KMS-11 (cell line): ENCODE measurements at regions not wholly inside any gene's neighbourhood (a gene's known extent, or its start where the extent isn't known, plus 50 kb on each side); places are given as distances from the start of the nearest gene placed in this dataset.

Experiments used
- H2AFZ ChIP-seq: fragments of 200-600 bp; sonication (generic); 2 replicates; pipeline ENCODE4 v1.6.1; 2016; ENCODE audit warnings: antibody characterized with exemption, mixed run types, low read depth
- H3K27ac ChIP-seq: fragments of 200-600 bp; sonication (generic); 2 replicates; pipeline ENCODE4 v1.6.1; 2016; ENCODE audit warnings: mild to moderate bottlenecking, mixed run types
- H3K27me3 ChIP-seq: fragments of 200-600 bp; sonication (generic); 2 replicates; pipeline ENCODE4 v1.6.1; 2017; ENCODE audit warnings: mild to moderate bottlenecking, low read depth, mixed run types, moderate library complexity; ENCODE audit not compliant: insufficient read depth
- H3K36me3 ChIP-seq: fragments of 200-600 bp; sonication (generic); 2 replicates; pipeline ENCODE4 v1.6.1; 2017; ENCODE audit warnings: mild to moderate bottlenecking, mixed run types; ENCODE audit not compliant: insufficient read depth
- H3K4me1 ChIP-seq: fragments of 200-600 bp; sonication (generic); 2 replicates; pipeline ENCODE4 v1.6.1; 2016; ENCODE audit warnings: mild to moderate bottlenecking, low read depth, mixed run types; ENCODE audit not compliant: poor library complexity, severe bottlenecking
- H3K4me2 ChIP-seq: fragments of 200-600 bp; sonication (generic); 2 replicates; pipeline ENCODE4 v1.7.0; 2016; ENCODE audit warnings: mild to moderate bottlenecking, mixed run types
- H3K4me3 ChIP-seq: fragments of 200-600 bp; sonication (generic); IDR thresholded peaks from 2 replicates; pipeline ENCODE4 v1.6.1; 2017; ENCODE audit warnings: low read depth, low read length, mixed read lengths; ENCODE audit not compliant: insufficient read depth
- H3K79me2 ChIP-seq: fragments of 200-600 bp; sonication (generic); 2 replicates; pipeline ENCODE4 v1.6.1; 2016; ENCODE audit warnings: low read depth, mixed run types; ENCODE audit not compliant: insufficient read depth
- H3K9ac ChIP-seq: fragments of 200-600 bp; sonication (generic); 2 replicates; pipeline ENCODE4 v1.6.1; 2016; ENCODE audit warnings: mild to moderate bottlenecking, mixed run types
- H4K20me1 ChIP-seq: fragments of 200-600 bp; sonication (generic); 2 replicates; pipeline ENCODE4 v1.6.1; 2016; ENCODE audit warnings: mild to moderate bottlenecking, mixed run types; ENCODE audit not compliant: insufficient read depth
- CTCF ChIP-seq: fragments of 200-600 bp; sonication (generic); conservative IDR thresholded peaks from 2 replicates; pipeline ENCODE4 v1.6.1; 2017; ENCODE audit warnings: low read depth, mild to moderate bottlenecking, antibody characterized with exemption, low read length, moderate library complexity, mixed read lengths

- no peak overlapping the region for H3K4me3 ChIP-seq
- no peaks in the 10 kb centered on the region for H3K36me3 ChIP-seq
- H3K27ac ChIP-seq, result no peak overlapping the region
- H3K9ac ChIP-seq, result no peak overlapping the region
- no peaks in the 10 kb centered on the region for H3K27me3 ChIP-seq
- H3K4me2 ChIP-seq, result no peak overlapping the region
- H4K20me1 ChIP-seq, result no peaks in the 10 kb centered on the region
- H3K79me2 ChIP-seq, result no peaks in the 10 kb centered on the region
- H2AFZ ChIP-seq, result no peak overlapping the region
- peaks cover 10% of the 10 kb centered on the region for H3K4me1 ChIP-seq
- TF ChIP-seq CTCF, result no peak
Measured at GRCh38 chr2:198587240-198587639, 782.8 kb downstream of the PLCL1 start.

- H2AFZ ChIP-seq, result no peak overlapping the region
- no peak overlapping the region for H3K27ac ChIP-seq
Measured at GRCh38 chr2:198571393-198571792, 767.0 kb downstream of the PLCL1 start.

GRCh38 chr2:198558176-198558575 lies 753.8 kb downstream of the PLCL1 start:
- Histone ChIP-seq H3K4me3 (no peak overlapping the region), H3K27me3 (no peaks in the 10 kb centered on the region), H3K9ac (no peak overlapping the region), H3K79me2 (no peaks in the 10 kb centered on the region), H3K27ac (no peak overlapping the region), H3K4me2 (no peak overlapping the region), H3K4me1 (no peaks in the 10 kb centered on the region), H4K20me1 (no peaks in the 10 kb centered on the region), H2AFZ (no peak overlapping the region), H3K36me3 (no peaks in the 10 kb centered on the region)
- TF ChIP-seq CTCF, result no peak

More at GRCh38 chr2:198571393-198571792, 767.0 kb downstream of the PLCL1 start:
- no peak overlapping the region for H3K4me2 ChIP-seq
- H3K4me3 ChIP-seq, result no peak overlapping the region
- H3K9ac ChIP-seq, result no peak overlapping the region
- H3K27me3 ChIP-seq, result no peaks in the 10 kb centered on the region
- no peaks in the 10 kb centered on the region for H4K20me1 ChIP-seq
- H3K36me3 ChIP-seq, result no peaks in the 10 kb centered on the region
- H3K79me2 ChIP-seq, result no peaks in the 10 kb centered on the region
- H3K4me1 ChIP-seq, result no peaks in the 10 kb centered on the region
- no peak for TF ChIP-seq CTCF

- TF ChIP-seq CTCF, result no peak
- Histone ChIP-seq H3K36me3 (no peaks in the 10 kb centered on the region), H3K4me3 (no peak overlapping the region), H4K20me1 (no peaks in the 10 kb centered on the region), H3K27ac (no peak overlapping the region), H2AFZ (no peak overlapping the region), H3K4me1 (no peaks in the 10 kb centered on the region), H3K79me2 (no peaks in the 10 kb centered on the region), H3K9ac (no peak overlapping the region), H3K27me3 (no peaks in the 10 kb centered on the region), H3K4me2 (no peak overlapping the region)
Measured at GRCh38 chr2:198546122-198546521, 741.7 kb downstream of the PLCL1 start.
